ENCODE measurements at regions not wholly inside any gene's neighbourhood (a gene's known extent, or its start where the extent isn't known, plus 50 kb on each side); places are given as distances from the start of the nearest gene placed in this dataset.
"Not testable (repeated sequence)": the region's sequence is repeated elsewhere in the genome, so short reads cannot be mapped to it uniquely, and the experiment has no call there.

GRCh38 chr1:148679050-148679786 lies 69.4 kb upstream of the NUDT4B start:
- intact Hi-C loops (cut with DNase I); ATAC-seq; H3K4me1 ChIP-seq; H3K9me3 ChIP-seq; H3K36me3 ChIP-seq; H3K27me3 ChIP-seq: not testable (repeated sequence)
- 0% methylated on average over 34 of the region's 77 CpGs; no CpG with 5 or more reads in 2 of the 4 donors for WGBS, 4 donors
- peak in 2 of 5 donors; percentile 24 to 85 for DNase-seq
- peak in 1 of 2 donors; percentile 56 for TF ChIP-seq POLR2A (IDR thresholded peaks at IDR 0.05)
- Histone ChIP-seq H3K4me3 (peak overlapping the region in 6 of 12 donors; percentile 52 to 68 (median 58)), H3K27ac (peak overlapping the region in 3 of 12 donors; percentile 64 to 79 (median 67))

GRCh38 chr1:148679787-148680326 lies 68.7 kb upstream of the NUDT4B start:
- H3K27me3 ChIP-seq; DNase-seq; intact Hi-C loops (cut with DNase I); H3K36me3 ChIP-seq; H3K4me1 ChIP-seq; H3K9me3 ChIP-seq: not testable (repeated sequence)
- WGBS, 4 donors, result 0% methylated on average over 1 to 3 of the region's 37 CpGs; no CpG with 5 or more reads in 2 of the 4 donors
- H3K27ac ChIP-seq, result peak overlapping the region in 1 of 12 donors; percentile 79
- ATAC-seq, result peak in 3 of 4 donors; percentile 78 to 79 (median 79)
- H3K4me3 ChIP-seq, result peak overlapping the region in 6 of 12 donors; percentile 52 to 68 (median 58)

- DNase-seq; H3K4me3 ChIP-seq; H3K4me1 ChIP-seq; H3K36me3 ChIP-seq; ATAC-seq; intact Hi-C loops (cut with DNase I); H3K27ac ChIP-seq; H3K9me3 ChIP-seq; H3K27me3 ChIP-seq: not testable (repeated sequence)
- WGBS, 4 donors, result 80 to 86% methylated on average over 2 of the region's 4 CpGs; no CpG with 5 or more reads in 2 of the 4 donors
Observed at GRCh38 chr1:148686735-148687134, 61.8 kb upstream of the NUDT4B start.

- H3K36me3 ChIP-seq; H3K27me3 ChIP-seq; ATAC-seq; H3K9me3 ChIP-seq; H3K4me3 ChIP-seq; intact Hi-C loops (cut with DNase I); DNase-seq; H3K27ac ChIP-seq; H3K4me1 ChIP-seq: not testable (repeated sequence)
- no CpG with 5 or more reads among the region's 2 CpGs for WGBS, 4 donors
Observed at GRCh38 chr1:148687376-148687775, 61.2 kb upstream of the NUDT4B start.
